Neural cell (in vitro differentiated cells): ENCODE measurements at regions not wholly inside any gene's neighbourhood (a gene's known extent, or its start where the extent isn't known, plus 50 kb on each side); places are given as distances from the start of the nearest gene placed in this dataset.

Source experiments
- H2AFZ ChIP-seq: fragments of 200-600, 300-800 bp; sonication (generic), shearing (Covaris generic); 2 replicates; pipeline ENCODE4 v1.6.0; 2014; ENCODE audit warnings: low read depth, mild to moderate bottlenecking, antibody characterized with exemption, low read length, moderate library complexity
- H3F3A ChIP-seq: fragments of 200-600 bp; shearing (Covaris generic); 2 replicates; pipeline ENCODE4 v1.6.1; 2016; ENCODE audit warnings: mild to moderate bottlenecking, moderate library complexity, mixed read lengths, antibody characterized with exemption, low read length; ENCODE audit not compliant: insufficient read depth, poor library complexity, severe bottlenecking
- H3K27ac ChIP-seq: fragments of 200-600, 300-800 bp; sonication (generic), shearing (Covaris generic); 2 replicates; pipeline ENCODE4 v1.5.1; 2014; ENCODE audit warnings: mild to moderate bottlenecking, low read length, moderate library complexity
- H3K27me3 ChIP-seq: fragments of 300-800, 200-600 bp; sonication (generic), shearing (Covaris generic); 2 replicates; pipeline ENCODE4 v1.6.0; 2014; ENCODE audit warnings: mild to moderate bottlenecking, low read depth, low read length, moderate library complexity; ENCODE audit not compliant: insufficient read depth
- H3K36me3 ChIP-seq: fragments of 300-800, 200-600 bp; sonication (generic), shearing (Covaris generic); 2 replicates; pipeline ENCODE4 v1.5.1; 2014; ENCODE audit warnings: mild to moderate bottlenecking, antibody characterized with exemption, low read length, moderate library complexity; ENCODE audit not compliant: insufficient read depth
- H3K4me2 ChIP-seq: fragments of 300-800, 200-600 bp; sonication (generic), shearing (Covaris generic); 2 replicates; pipeline ENCODE4 v1.6.0; 2014; ENCODE audit warnings: mild to moderate bottlenecking, low read length
- H3K4me3 ChIP-seq: fragments of 300-800, 200-600 bp; sonication (generic), shearing (Covaris generic); 2 replicates; pipeline ENCODE4 v1.5.1; 2014; ENCODE audit warnings: mild to moderate bottlenecking, low read length, moderate library complexity
- H3K79me2 ChIP-seq: fragments of 200-600 bp; shearing (Covaris generic); replicated peaks from 2 replicates; pipeline ENCODE4 v1.6.0; 2014; ENCODE audit warnings: mild to moderate bottlenecking, low read length, moderate library complexity; ENCODE audit not compliant: insufficient read depth
- H3K9ac ChIP-seq: fragments of 300-800, 200-600 bp; sonication (generic), shearing (Covaris generic); 2 replicates; pipeline ENCODE4 v1.6.1; 2016; ENCODE audit warnings: mild to moderate bottlenecking, low read length, mixed read lengths
- H3K9me2 ChIP-seq: fragments of 200-600 bp; shearing (Covaris generic); 2 replicates; pipeline ENCODE4 v1.6.1; 2016; ENCODE audit warnings: mild to moderate bottlenecking, low read length, mixed read lengths; ENCODE audit not compliant: insufficient read depth
- H3K9me3 ChIP-seq: fragments of 200-600, 300-800 bp; sonication (generic), shearing (Covaris generic); 2 replicates; pipeline ENCODE4 v1.6.1; 2016; ENCODE audit warnings: mild to moderate bottlenecking, mixed run types, low read length, moderate library complexity, mixed read lengths
- H4K20me1 ChIP-seq: fragments of 200-600 bp; shearing (Covaris generic); 2 replicates; pipeline ENCODE4 v1.6.1; 2016; ENCODE audit warnings: mild to moderate bottlenecking, mixed run types; ENCODE audit not compliant: insufficient read depth
- EP300 ChIP-seq: fragments of 450-650 bp; conservative IDR thresholded peaks from 2 replicates; pipeline ENCODE4 v1.6.1; 2014; ENCODE audit warnings: antibody characterized with exemption, mild to moderate bottlenecking, moderate library complexity; ENCODE audit not compliant: poor library complexity, severe bottlenecking
- EZH2 ChIP-seq: fragments of 200-600, 300-800 bp; shearing (Covaris generic), sonication (generic); IDR thresholded peaks from 2 replicates; pipeline ENCODE4 v1.6.1; 2014; ENCODE audit warnings: antibody characterized with exemption, low read length, borderline replicate concordance, mild to moderate bottlenecking; ENCODE audit not compliant: insufficient read depth, poor library complexity, severe bottlenecking
- MXI1 ChIP-seq: fragments of 450-650 bp; conservative IDR thresholded peaks from 2 replicates; pipeline ENCODE4 v1.6.1; 2014; ENCODE audit warnings: antibody characterized with exemption, mild to moderate bottlenecking; ENCODE audit not compliant: poor library complexity, severe bottlenecking
- POLR2AphosphoS5 ChIP-seq: IDR thresholded peaks from 2 replicates; pipeline ENCODE4 v1.6.1; 2012
- RAD21 ChIP-seq: fragments of 450-650 bp; conservative IDR thresholded peaks from 2 replicates; pipeline ENCODE4 v1.6.1; 2014; ENCODE audit warnings: antibody characterized with exemption, mild to moderate bottlenecking, moderate library complexity
- SMC3 ChIP-seq: fragments of 450-650 bp; conservative IDR thresholded peaks from 2 replicates; pipeline ENCODE4 v1.6.1; 2014; ENCODE audit warnings: antibody characterized with exemption, mild to moderate bottlenecking, moderate library complexity; ENCODE audit not compliant: poor library complexity
- TAF1 ChIP-seq: IDR thresholded peaks from 2 replicates; pipeline ENCODE4 v1.6.1; 2012; ENCODE audit warnings: low read depth
- TF ChIP-seq, protein P1 (sequence below): fragments of 450-650 bp; IDR thresholded peaks from 2 replicates; pipeline ENCODE4 v1.5.1; 2014; ENCODE audit warnings: antibody characterized with exemption, mild to moderate bottlenecking, moderate library complexity; ENCODE audit not compliant: poor library complexity, severe bottlenecking
- TF ChIP-seq, protein P2 (sequence below): IDR thresholded peaks from 2 replicates; pipeline ENCODE4 v1.6.1; 2012; ENCODE audit warnings: borderline replicate concordance

DNA sequence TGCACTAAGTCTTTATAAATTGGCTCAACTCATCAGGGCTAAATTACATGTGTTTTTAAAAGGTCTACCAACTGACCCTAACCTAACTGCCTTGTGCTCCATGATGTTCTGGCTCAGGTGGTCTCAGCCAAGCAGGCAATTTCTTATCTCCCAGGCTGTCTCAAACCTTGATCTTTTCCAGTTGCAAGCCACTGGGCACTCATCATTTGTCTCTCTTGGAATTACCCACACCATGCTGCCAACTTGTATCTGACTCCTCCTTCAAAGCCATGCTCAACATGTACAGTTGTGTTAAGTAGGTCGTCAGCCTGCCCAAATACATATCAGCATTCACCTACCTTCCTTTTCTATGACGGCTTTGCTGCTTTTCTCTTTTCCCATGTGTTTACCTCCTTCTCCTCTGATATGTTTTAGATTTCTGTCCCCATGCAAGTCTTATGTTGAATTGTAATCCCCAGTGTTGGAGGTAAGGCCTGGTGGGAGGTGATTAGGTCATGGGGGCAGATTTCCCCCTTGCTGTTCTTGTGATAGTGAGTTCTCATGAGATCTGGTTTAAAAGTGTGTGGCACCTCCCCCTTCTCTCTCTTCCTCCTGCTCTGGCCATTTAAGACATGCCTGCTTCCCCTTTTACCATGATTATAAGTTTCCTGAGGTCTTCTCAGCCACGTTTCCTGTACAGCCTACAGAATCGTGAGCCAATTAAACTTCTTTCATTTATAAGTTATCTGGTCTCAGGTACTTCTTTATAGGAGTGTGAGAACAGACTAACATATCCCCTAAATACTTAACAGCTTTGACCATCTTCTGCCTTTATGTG lies 130.0 kb downstream of the ELAPOR2 start:
- H3K4me3 ChIP-seq: no peak overlapping the region
- no peaks in the 10 kb centered on the region for H3F3A ChIP-seq
- no peaks in the 10 kb centered on the region for H3K36me3 ChIP-seq
- H3K27me3 ChIP-seq: no peaks in the 10 kb centered on the region
- no peak overlapping the region for H3K4me2 ChIP-seq
- H3K9me2 ChIP-seq: no peaks in the 10 kb centered on the region
- H3K9me3 ChIP-seq: no peaks in the 10 kb centered on the region
- no peak overlapping the region for H3K9ac ChIP-seq
- no peaks in the 10 kb centered on the region for H4K20me1 ChIP-seq
- H3K79me2 ChIP-seq: no peaks in the 10 kb centered on the region
- no peak overlapping the region for H3K27ac ChIP-seq
- no peak for TF ChIP-seq RAD21
- no peak for TF ChIP-seq MXI1
- TF ChIP-seq, protein P1, sequence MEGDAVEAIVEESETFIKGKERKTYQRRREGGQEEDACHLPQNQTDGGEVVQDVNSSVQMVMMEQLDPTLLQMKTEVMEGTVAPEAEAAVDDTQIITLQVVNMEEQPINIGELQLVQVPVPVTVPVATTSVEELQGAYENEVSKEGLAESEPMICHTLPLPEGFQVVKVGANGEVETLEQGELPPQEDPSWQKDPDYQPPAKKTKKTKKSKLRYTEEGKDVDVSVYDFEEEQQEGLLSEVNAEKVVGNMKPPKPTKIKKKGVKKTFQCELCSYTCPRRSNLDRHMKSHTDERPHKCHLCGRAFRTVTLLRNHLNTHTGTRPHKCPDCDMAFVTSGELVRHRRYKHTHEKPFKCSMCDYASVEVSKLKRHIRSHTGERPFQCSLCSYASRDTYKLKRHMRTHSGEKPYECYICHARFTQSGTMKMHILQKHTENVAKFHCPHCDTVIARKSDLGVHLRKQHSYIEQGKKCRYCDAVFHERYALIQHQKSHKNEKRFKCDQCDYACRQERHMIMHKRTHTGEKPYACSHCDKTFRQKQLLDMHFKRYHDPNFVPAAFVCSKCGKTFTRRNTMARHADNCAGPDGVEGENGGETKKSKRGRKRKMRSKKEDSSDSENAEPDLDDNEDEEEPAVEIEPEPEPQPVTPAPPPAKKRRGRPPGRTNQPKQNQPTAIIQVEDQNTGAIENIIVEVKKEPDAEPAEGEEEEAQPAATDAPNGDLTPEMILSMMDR: no peak
- no peak for TF ChIP-seq SMC3
- TF ChIP-seq, protein P2, sequence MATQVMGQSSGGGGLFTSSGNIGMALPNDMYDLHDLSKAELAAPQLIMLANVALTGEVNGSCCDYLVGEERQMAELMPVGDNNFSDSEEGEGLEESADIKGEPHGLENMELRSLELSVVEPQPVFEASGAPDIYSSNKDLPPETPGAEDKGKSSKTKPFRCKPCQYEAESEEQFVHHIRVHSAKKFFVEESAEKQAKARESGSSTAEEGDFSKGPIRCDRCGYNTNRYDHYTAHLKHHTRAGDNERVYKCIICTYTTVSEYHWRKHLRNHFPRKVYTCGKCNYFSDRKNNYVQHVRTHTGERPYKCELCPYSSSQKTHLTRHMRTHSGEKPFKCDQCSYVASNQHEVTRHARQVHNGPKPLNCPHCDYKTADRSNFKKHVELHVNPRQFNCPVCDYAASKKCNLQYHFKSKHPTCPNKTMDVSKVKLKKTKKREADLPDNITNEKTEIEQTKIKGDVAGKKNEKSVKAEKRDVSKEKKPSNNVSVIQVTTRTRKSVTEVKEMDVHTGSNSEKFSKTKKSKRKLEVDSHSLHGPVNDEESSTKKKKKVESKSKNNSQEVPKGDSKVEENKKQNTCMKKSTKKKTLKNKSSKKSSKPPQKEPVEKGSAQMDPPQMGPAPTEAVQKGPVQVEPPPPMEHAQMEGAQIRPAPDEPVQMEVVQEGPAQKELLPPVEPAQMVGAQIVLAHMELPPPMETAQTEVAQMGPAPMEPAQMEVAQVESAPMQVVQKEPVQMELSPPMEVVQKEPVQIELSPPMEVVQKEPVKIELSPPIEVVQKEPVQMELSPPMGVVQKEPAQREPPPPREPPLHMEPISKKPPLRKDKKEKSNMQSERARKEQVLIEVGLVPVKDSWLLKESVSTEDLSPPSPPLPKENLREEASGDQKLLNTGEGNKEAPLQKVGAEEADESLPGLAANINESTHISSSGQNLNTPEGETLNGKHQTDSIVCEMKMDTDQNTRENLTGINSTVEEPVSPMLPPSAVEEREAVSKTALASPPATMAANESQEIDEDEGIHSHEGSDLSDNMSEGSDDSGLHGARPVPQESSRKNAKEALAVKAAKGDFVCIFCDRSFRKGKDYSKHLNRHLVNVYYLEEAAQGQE: no peak
- TF ChIP-seq TAF1: no peak
- no peak for TF ChIP-seq POLR2AphosphoS5
- TF ChIP-seq EZH2: no peak
- TF ChIP-seq EP300: no peak
- H2AFZ ChIP-seq: no peak overlapping the region

DNA sequence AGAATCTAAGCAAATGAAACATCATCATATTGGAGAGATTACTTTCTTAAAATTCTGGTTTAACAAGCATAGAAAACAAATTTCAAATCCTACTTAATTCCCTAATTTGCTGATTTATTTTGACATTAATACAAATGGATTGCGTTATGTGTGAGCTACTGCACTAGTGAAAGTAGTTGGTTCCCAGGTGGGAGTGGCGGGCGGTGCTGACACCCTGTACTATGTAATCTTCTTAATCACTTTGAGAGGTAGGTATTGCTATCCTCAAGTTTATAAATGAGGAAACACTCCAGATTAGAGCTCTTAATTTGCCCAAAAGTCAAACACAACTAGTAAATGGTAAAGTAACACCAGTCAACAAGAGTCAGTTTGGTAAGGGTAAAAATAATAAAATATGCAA lies 131.1 kb downstream of the ELAPOR2 start:
- Histone ChIP-seq H3K36me3 (no peaks in the 10 kb centered on the region), H3K9ac (no peak overlapping the region)

More for the DNA sequence above, 131.1 kb downstream of the ELAPOR2 start:
- no peaks in the 10 kb centered on the region for H3F3A ChIP-seq
- H3K9me2 ChIP-seq: no peaks in the 10 kb centered on the region
- H3K27me3 ChIP-seq: no peaks in the 10 kb centered on the region
- H3K79me2 ChIP-seq: no peaks in the 10 kb centered on the region
- no peak overlapping the region for H3K4me3 ChIP-seq
- no peaks in the 10 kb centered on the region for H4K20me1 ChIP-seq
- H3K9me3 ChIP-seq: no peaks in the 10 kb centered on the region
- TF ChIP-seq MXI1 (no peak), POLR2AphosphoS5 (no peak), RAD21 (no peak), SMC3 (no peak)
- TF ChIP-seq, protein P2: no peak
- TF ChIP-seq, protein P1: no peak
- no peak overlapping the region for H3K27ac ChIP-seq
- no peak overlapping the region for H3K4me2 ChIP-seq
- no peak overlapping the region for H2AFZ ChIP-seq
